Stomach (tissue), 8 donors: ENCODE measurements at regions not wholly inside any gene's neighbourhood (a gene's known extent, or its start where the extent isn't known, plus 50 kb on each side); places are given as distances from the start of the nearest gene placed in this dataset.

Experiments
- DNase-seq, 2 donors: peaks; one replicate each; pipeline versions ENCODE4 v3.0.0 to v3.0.0-alpha.2; 2013 to 2019
- H3K27ac ChIP-seq, 5 donors: fragments of 200-600 bp in 4 of 5; sonication (generic) in 4 of 5; one replicate each; pipeline ENCODE4 v1.5.1; 2013 to 2019; ENCODE audit warnings: mild to moderate bottlenecking in 1 of 5, moderate library complexity in 1 of 5
- H3K27me3 ChIP-seq, 3 donors: fragments of 200-600 bp; sonication (generic); one replicate each; pipeline ENCODE4 v1.5.1; 2017 to 2019; ENCODE audit warnings: mixed run types in 1 of 3
- H3K36me3 ChIP-seq, 4 donors: fragments of 200-600 bp; sonication (generic); 1 replicate in 3 of 4; 2 replicates in 1 of 4; pipeline ENCODE4 v1.5.1; 2016 to 2019
- H3K4me1 ChIP-seq, 4 donors: fragments of 200-600 bp; sonication (generic); one replicate each; pipeline ENCODE4 v1.5.1; 2016 to 2019
- H3K4me3 ChIP-seq, 4 donors: fragments of 200-600 bp; sonication (generic) in 3 of 4; one replicate each; pipeline ENCODE4 v1.5.1; 2016 to 2019; ENCODE audit warnings: mild to moderate bottlenecking in 1 of 4
- H3K9me3 ChIP-seq, 4 donors: fragments of 200-600 bp; sonication (generic); one replicate each; pipeline ENCODE4 v1.5.1; 2016 to 2019
- CTCF ChIP-seq, 7 experiments: fragments of 450-650 bp in 4 of 7; fragments of 200-600 bp in 3 of 7; sonication (generic) in 3 of 7; IDR thresholded peaks; one replicate each; pipeline ENCODE4 v1.5.1; 2016 to 2019; ENCODE audit warnings: antibody characterized with exemption in 7 of 7, control low read depth in 2 of 7, mild to moderate bottlenecking in 1 of 7
- EP300 ChIP-seq: sonication (generic); formaldehyde crosslinking; IDR thresholded peaks from one replicate; pipeline ENCODE4 v1.6.1; 2017; ENCODE audit warnings: antibody characterized with exemption
- POLR2A ChIP-seq, 4 donors: fragments of 450-650 bp; IDR thresholded peaks; one replicate each; pipeline ENCODE4 v1.6.1; 2016; ENCODE audit warnings: antibody characterized with exemption in 4 of 4, control low read depth in 2 of 4, mild to moderate bottlenecking in 1 of 4, moderate library complexity in 1 of 4
- POLR2AphosphoS5 ChIP-seq, 3 donors: sonication (generic); formaldehyde crosslinking; IDR thresholded peaks; one replicate each; pipeline ENCODE4 v1.6.1; 2016; ENCODE audit warnings: antibody characterized with exemption in 3 of 3
- WGBS, 5 donors: extraction: QIAGEN DNeasy Blood & Tissue Kit in 3 of 5; methylation state at CpG; one replicate each; pipeline versions ENCODE4 v1.1.5 to v1.1.7; 2013 to 2018; 5-methylcytosine and 5-hydroxymethylcytosine counted together
- intact Hi-C: fragments of 100-400 bp; cut with DNase I; formaldehyde crosslinking; loops from one replicate; pipeline ENCODE4 v1.15.1; 2023; ENCODE audit warnings: low total_unique reads
- donor health status: healthy with polysubstance abuse.
- donor health status: Bipolar disorder and iron deficiency.
- donor health status: healthy.

- 23 to 33% (median 28%) methylated on average over 2 of the region's 2 CpGs for WGBS, 5 donors
- intact Hi-C loops: no loop called here
- no peaks in the 10 kb centered on the region for H3K9me3 ChIP-seq
- no peak overlapping the region for H3K27ac ChIP-seq
- no peak overlapping the region for H3K4me3 ChIP-seq
- peak in 1 of 2 donors; percentile 5 for DNase-seq
- no peaks in the 10 kb centered on the region for H3K36me3 ChIP-seq
- no peaks in the 10 kb centered on the region for H3K27me3 ChIP-seq
- TF ChIP-seq POLR2A (IDR thresholded peaks at IDR 0.05) (no peak), EP300 (no peak), CTCF (IDR thresholded peaks at IDR 0.05) (no peak), POLR2AphosphoS5 (IDR thresholded peaks at IDR 0.05) (no peak)
- no peaks in the 10 kb centered on the region for H3K4me1 ChIP-seq
Observed at GRCh38 chr9:24832307-24832706, 286.6 kb upstream of the IZUMO3 start.

GRCh38 chr9:24828687-24829086, 283.0 kb upstream of the IZUMO3 start:
- Histone ChIP-seq H3K36me3 (no peaks in the 10 kb centered on the region), H3K4me1 (no peaks in the 10 kb centered on the region), H3K27me3 (no peaks in the 10 kb centered on the region), H3K4me3 (no peak overlapping the region), H3K9me3 (no peaks in the 10 kb centered on the region), H3K27ac (no peak overlapping the region)
- no peak for DNase-seq
- TF ChIP-seq CTCF (IDR thresholded peaks at IDR 0.05) (no peak), EP300 (no peak), POLR2AphosphoS5 (IDR thresholded peaks at IDR 0.05) (no peak), POLR2A (IDR thresholded peaks at IDR 0.05) (no peak)
- intact Hi-C loops: no loop called here
- WGBS, 5 donors: 82 to 89% (median 88%) methylated on average over 2 of the region's 2 CpGs

GRCh38 chr9:24824607-24825006, 278.9 kb upstream of the IZUMO3 start:
- intact Hi-C loops: no loop called here
- H3K4me3 ChIP-seq: no peak overlapping the region
- no peaks in the 10 kb centered on the region for H3K36me3 ChIP-seq
- H3K4me1 ChIP-seq: no peaks in the 10 kb centered on the region
- no peaks in the 10 kb centered on the region for H3K27me3 ChIP-seq
- no peak for DNase-seq
- H3K9me3 ChIP-seq: no peaks in the 10 kb centered on the region
- no peak overlapping the region for H3K27ac ChIP-seq
- no peak for TF ChIP-seq POLR2AphosphoS5 (IDR thresholded peaks at IDR 0.05)
- TF ChIP-seq EP300: no peak
- no peak for TF ChIP-seq POLR2A (IDR thresholded peaks at IDR 0.05)

- Histone ChIP-seq H3K36me3 (no peaks in the 10 kb centered on the region), H3K4me3 (no peak overlapping the region), H3K27ac (no peak overlapping the region), H3K4me1 (no peaks in the 10 kb centered on the region), H3K9me3 (no peaks in the 10 kb centered on the region), H3K27me3 (no peaks in the 10 kb centered on the region)
- WGBS, 5 donors: 25 to 38% (median 32%) methylated on average over 1 of the region's 1 CpG
- no peak for TF ChIP-seq EP300
- TF ChIP-seq POLR2A (IDR thresholded peaks at IDR 0.05): no peak
- TF ChIP-seq CTCF (IDR thresholded peaks at IDR 0.05): no peak
- TF ChIP-seq POLR2AphosphoS5 (IDR thresholded peaks at IDR 0.05): no peak
- no peak for DNase-seq
- intact Hi-C loops: no loop called here
Observed at GRCh38 chr9:24820196-24820595, 274.5 kb upstream of the IZUMO3 start.

- Histone ChIP-seq H3K9me3 (no peaks in the 10 kb centered on the region), H3K27me3 (no peaks in the 10 kb centered on the region), H3K4me3 (no peak overlapping the region), H3K36me3 (no peaks in the 10 kb centered on the region), H3K4me1 (no peaks in the 10 kb centered on the region), H3K27ac (no peak overlapping the region)
- intact Hi-C loops: no loop called here
- WGBS, 5 donors: 72 to 89% (median 86%) methylated on average over 2 of the region's 2 CpGs
- no peak for DNase-seq
- TF ChIP-seq POLR2AphosphoS5 (IDR thresholded peaks at IDR 0.05) (no peak), POLR2A (IDR thresholded peaks at IDR 0.05) (no peak), CTCF (IDR thresholded peaks at IDR 0.05) (no peak), EP300 (no peak)
Observed at GRCh38 chr9:24817756-24818155, 272.1 kb upstream of the IZUMO3 start.
